ENCODE measurements at regions not wholly inside any gene's neighbourhood (a gene's known extent, or its start where the extent isn't known, plus 50 kb on each side); places are given as distances from the start of the nearest gene placed in this dataset.

GRCh38 chr12:127267128-127267527 is 999.8 kb upstream of the TMEM132C start:
- TF ChIP-seq CTCF (IDR thresholded peaks at IDR 0.05; ENCODE audit: insufficient read depth, low read length, poor library complexity, severe bottlenecking), result no peak
- TF ChIP-seq EZH2phosphoT487 (conservative IDR thresholded peaks at IDR 0.05; ENCODE audit: low read length), result no peak
